Midbrain (tissue), 1 donor: ENCODE measurements at regions not wholly inside any gene's neighbourhood (a gene's known extent, or its start where the extent isn't known, plus 50 kb on each side); places are given as distances from the start of the nearest gene placed in this dataset.
"Not testable (repeated sequence)": the region's sequence is repeated elsewhere in the genome, so short reads cannot be mapped to it uniquely, and the experiment has no call there.

Experiments used
- DNase-seq: peaks from one replicate; lab custom pipeline; 2025; lab: John Stamatoyannopoulos, UW

DNA sequence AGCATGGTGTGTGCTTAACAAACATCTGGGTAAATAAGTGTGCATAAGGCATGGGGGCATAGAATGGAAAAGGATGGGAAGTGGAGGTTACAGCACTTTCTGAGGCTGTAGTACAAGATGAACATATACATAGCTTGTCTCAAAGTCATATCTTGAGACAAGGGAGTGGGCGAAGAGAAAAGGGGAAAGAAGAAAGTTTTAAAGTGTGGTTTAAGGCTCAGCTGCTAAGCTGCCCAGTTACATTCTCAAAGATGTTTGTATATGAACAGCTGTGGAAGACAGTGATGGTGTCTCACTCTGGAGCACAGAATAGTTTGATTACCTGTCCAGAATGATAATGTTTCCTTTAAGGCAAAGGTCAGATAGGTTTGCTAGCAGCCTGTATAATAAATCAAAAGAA lies 61.9 kb upstream of the LANCL2 start:
- DNase-seq, result no peak

DNA sequence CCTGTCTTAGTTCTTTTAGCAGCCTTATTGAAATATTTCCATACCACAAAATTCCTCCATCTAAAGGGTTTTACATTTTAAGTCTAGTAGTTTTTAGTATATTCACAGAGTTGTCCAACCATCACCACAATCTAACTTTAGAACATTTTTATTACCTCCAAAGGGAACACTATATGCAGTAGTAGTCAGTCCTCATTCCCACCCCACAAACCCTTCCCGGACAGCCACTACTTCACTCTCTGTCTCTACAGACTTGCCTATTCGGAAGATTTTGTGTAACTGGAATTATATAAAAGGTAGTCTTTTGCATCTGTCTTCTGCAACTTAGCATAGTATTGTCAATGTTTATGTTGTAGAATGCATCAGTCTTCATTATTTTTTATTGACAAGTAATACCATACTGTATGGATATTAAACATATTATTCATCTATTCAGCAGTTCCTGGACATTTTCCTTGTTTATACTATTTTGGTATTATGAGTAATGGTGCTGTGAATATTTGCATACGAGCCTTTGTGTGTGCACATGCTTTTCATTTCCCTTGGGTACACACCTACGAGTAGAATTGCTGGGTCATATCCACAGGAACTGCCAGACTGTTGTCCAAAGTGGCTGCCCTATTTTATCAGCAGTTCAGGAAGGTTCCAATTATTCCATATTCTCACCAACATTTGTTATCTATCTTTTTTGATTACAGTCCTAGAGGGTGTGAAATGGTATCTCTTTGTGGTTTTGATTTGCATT lies 60.9 kb upstream of the LANCL2 start:
- no peak for DNase-seq

DNA sequence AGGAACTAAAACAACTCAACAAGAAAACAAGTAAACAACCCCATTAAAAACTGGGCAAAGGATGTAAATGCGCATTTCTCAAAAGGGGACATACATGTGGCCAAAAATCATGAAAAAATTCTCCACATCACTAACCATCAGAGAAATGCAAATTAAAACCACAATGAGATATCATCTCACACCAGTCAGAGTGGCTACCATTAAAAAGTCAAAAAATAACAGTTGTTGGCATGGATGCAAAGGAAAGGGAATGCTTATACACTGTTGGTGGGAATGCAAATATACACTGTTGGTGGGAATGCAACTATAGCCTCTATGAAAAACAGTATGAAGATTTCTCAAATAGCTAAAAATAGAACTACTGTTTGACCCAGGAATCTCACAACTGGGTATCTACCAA lies 60.0 kb upstream of the LANCL2 start:
- no peak for DNase-seq

DNA sequence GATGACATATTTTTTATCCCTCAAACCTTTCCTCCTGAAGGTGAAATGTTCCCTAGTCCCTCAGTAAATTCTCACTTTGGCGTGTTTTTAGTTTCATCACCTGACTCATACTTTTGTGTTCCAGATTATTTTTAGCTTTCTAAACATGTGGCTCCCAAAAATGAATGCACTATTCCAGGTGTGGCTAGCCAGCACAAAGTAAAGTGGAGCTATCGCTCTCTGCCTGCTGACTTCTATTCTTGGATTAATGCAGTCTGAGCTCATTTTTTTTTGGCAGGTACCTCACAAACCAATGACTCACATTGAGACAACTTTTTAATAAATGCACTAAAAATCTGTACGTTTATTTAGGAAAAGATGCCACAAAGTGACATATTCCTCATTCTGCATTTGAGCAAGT lies 58.8 kb upstream of the LANCL2 start:
- no peak for DNase-seq

DNA sequence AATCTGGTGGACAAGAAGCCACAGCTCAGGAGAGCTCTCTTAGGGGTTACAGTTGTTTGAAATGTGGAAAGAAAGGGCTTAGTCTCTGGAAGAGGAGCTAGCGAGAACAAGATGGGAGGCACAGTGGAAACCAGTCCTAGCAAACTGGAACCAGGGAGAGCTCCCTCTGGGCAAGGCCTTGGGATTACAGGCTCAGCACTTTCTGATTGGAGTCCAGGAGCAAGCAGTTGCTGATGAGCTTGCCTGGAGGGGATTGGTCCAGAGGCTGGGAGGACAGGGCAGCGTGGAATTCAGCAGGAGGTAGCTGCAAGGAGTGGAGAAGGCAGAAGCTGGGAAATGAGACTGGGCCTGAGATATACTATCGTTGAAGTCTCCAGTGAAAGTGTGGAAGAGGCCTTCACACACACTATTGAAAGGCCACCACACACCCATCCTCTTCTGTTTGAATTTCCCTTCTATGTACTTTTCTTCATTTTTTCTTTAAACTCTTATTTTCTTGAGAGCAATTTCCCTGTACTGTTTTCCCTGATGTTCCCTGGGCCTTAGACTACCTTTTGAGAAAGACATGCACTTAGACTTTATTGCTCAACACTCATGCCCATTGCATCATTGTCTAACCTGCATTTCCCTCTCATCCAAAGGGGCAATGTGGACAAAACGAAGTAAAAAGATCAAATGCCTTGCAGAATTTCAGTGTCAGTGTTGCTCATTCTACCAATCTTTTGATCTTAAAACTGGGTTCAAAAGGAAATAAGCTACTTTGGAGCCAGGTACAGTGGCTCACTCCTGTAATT lies 57.8 kb upstream of the LANCL2 start:
- no peak for DNase-seq

DNA sequence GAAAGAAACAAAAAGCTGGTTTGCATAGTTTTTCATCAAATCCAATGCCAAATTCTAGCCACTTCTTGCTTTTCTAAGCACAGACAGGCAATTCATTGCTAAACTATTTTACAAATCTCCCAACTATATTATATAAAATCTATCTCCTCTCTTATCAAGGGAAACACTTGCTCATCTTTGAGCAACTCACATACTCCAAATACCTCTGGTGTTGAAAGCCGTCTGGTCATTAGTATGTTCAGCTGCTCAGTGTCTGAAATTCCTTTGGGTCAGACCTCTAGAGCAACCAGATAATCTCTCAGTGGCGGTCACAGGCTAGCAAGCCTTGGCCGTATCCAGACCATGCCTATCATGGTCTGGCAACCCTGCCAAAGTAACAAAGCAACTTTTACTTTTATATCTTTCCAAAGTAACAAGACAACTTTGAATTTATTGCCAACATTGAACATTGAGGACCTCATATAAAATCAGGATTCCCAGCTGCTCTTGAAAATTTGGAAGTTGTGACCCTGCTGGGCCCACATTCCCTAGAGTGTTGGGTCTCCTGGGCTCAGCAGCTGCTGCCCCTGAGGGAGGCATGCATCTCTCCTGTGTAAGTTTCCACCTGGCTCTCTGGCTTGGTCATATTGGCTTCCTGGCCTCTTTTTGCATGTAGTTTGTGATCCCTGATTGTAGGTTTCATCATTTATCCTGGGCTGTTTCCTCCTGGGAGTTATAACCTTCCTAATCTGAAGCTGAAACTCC lies 56.8 kb upstream of the LANCL2 start:
- DNase-seq, result no peak

DNA sequence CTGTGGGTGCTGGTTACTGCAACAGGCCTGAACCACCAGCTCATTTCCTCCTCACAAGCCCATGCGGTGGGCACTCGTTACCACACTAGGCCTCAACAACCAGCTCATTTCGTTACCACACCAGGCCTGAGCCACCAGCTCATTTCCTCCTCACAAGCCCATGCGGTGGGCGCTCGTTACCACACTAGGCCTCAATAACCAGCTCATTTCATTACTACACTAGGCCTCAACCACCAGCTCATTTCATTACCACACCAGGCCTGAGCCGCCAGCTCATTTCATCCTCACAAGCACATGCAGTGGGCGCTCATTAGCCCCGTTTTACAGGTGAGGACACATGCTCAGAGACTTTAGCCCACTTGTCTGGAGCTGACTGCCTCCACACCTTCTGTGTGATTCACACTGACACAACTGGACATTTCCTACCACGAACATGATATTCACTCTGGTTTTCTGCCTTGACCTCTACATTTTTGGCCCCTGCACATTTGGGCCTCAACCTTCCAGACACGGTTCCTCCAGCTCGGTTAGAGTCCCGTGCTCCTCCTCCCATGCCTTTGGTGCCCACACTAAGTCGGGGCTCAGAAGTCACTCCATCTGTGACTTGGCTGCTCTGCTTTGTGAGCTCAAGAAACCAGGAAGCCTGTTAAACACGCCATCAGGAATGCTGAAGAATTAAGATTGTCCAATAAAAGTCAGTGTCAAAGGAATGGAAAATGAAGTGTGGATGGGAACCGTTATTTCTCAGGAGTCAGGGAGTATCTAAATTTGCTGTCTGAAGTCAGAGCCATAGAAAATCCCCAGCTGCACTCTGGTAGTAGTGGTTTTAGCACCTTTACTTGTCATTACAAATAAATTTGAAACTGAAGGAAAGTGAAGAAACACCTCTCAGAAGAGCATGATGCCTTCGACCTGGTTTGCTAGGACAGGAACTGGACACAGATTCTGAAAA lies 55.8 kb upstream of the LANCL2 start:
- no peak for DNase-seq

DNA sequence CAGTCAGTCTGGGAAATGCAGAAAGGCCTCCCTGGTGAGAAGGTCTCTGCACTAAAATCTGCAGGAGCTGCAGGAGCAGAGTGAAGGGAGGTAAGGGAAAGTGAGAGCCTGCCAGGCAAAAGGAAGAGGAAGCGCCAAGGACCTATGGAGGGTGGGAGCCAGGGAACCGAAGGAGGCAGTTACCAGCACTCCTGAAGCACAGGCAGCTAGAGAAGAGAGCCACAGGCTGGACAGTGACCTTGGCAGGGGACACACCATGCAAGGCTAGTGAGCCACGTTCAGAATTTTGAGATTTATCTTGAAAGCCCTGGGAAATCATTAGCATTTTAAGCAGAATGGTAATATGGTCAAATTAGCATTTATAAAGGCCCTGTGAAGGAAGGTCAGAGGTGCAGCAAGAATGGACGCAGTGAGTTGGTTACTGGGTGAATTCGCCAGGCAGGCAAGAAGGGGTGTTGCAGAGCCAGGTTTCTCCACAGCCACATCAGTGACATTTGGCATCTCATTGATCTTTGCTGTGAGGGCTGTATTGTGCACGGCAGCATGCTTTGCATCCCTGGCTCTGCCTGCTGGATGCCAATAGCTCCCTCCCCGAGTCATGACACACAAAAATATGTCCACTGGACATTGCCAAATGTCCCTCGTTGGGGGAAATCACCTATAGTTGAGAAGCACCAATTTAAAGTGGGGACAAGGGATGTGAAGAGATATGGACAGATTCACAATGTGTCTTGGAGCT lies 54.7 kb upstream of the LANCL2 start:
- DNase-seq, result no peak

DNA sequence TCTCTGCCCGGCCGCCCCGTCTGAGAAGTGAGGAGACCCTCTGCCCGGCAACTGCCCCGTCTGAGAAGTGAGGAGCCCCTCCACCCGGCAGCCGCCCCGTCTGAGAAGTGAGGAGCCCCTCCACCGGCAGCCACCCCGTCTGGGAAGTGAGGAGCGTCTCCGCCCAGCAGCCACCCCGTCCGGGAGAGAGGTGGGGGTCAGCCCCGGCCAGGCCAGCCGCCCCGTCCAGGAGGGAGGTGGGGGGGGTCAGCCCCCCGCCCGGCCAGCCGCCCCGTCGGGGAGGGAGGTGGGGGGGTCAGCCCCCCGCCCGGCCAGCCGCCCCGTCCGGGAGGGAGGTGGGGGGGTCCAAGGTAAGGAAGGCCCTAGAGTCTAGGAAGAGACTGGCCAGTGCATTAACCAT lies 53.2 kb upstream of the LANCL2 start:
- DNase-seq, result not testable (repeated sequence)

DNA sequence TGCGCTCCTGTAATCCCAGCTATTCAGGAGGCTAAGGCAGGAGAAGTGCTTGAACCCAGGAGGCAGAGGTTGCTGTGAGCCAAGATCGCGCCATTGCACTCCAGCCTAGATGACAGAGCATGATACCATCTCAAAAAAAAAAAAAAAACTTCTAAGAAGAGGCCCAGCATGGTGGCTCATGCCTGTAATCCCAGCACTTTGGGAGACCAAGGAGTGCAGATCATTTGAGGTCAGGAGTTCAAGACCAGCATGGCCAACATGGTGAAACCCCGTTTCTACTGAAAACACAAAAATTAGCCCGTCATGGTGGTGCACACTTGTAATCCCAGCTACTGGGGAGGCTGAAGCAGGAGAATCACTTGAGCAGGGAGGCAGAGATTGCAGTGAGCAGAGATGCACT lies 51.5 kb upstream of the LANCL2 start:
- DNase-seq, result not testable (repeated sequence)

DNA sequence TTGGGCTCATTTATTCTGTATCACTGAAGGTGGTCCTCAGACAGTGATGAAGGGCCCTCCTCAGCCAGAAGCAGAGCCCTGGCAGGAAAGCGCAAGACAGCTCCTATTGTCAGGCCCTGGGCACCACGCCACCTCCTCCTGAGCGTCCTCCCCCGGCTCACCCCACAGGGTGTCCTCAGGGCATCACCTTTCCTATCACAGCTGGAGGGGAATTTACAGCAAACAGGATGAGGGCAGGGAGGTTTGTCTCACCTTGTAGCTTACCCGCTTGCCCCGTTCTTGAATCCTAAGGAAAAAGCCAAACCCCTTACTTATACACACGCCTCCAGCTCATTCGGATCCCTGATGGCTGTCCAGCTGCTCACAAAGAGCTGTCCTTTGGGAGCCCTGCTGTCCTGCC lies 50.2 kb upstream of the LANCL2 start:
- DNase-seq, result no peak
